NCI-H1694 treated with DMSO at 0.1 percent for 48 hours (cell line): ENCODE measurements at regions not wholly inside any gene's neighbourhood (a gene's known extent, or its start where the extent isn't known, plus 50 kb on each side); places are given as distances from the start of the nearest gene placed in this dataset.

ENCODE experiments used
- DNase-seq: peaks from one replicate; lab custom pipeline; 2025; lab: John Stamatoyannopoulos, UW

DNA sequence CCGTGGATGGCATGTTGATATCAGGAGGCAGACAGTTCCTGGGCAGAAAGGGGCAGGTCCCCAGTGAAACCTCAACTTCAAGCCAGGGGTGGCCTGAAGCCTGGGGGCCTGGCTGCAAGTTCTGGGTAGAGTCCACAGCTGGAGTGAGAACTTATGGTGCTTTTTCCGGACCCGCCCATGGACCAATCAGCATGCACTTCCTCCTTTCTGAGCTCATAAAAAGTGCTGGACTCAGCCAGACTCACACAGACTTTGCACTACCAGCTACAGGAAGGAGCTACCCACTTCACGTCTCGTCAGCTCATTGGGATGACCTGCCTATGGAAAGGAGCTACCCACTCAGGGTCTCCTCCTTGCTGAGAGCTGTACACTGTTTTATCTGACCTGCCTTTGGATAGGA lies 183.1 kb upstream of the MC4R start:
- no peak for DNase-seq

DNA sequence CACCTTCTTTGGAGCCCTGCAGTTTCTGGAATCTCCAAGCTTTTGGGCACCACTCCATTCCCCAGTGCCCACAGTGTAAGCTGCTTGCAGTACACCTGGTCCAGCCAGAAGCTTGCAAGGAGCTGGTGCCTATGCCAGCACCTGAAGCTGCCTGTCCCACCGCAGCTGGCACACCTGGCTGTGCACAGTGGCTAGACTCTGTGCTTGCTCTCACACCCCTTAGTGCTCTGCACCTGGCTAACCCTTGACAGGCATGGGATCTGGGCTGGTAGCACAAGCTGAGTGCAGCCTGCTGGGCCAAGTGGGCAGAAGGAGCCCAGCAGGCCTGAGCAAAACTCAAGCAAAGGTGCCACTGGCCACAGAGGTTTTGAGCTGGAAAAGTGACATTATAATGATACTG lies 183.8 kb upstream of the MC4R start:
- DNase-seq, result no peak

DNA sequence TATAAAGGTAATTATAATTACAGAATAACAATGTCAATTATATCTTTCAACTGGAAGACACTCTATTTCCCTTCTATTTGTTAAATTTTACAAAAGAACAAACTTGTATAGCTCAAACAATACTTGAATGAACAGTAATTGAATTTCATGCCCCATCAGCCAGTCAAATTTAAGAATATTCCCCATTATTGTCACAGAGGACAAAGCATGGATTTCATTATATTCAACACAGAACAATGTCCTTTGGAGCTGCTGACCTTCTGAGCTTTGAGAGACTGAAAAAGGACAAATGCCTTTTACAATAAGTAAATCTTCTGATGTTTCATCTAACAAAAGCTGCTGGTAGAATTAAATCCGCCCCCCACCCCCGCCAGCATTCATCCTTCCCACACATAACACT lies 187.5 kb upstream of the MC4R start:
- no peak for DNase-seq

DNA sequence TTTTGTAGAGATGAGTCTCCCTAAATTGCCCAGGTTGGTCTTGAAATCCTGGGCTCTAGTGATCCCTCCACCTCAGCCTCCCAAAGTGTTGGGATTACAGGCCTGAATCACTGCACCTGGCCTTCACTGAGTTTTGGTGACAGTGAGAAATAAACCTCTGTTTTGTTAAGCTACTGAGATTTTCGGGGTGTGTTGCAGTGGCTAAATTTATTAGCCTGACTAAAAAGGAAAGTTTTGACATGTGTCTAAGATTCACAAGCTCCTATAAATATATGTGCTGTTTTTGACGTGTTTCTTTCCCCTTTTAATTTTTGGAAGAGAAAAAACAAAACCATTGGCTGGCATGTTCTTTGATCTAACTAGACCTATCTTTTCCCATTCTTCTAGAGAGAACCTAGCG lies 190.5 kb upstream of the MC4R start:
- DNase-seq, result no peak

DNA sequence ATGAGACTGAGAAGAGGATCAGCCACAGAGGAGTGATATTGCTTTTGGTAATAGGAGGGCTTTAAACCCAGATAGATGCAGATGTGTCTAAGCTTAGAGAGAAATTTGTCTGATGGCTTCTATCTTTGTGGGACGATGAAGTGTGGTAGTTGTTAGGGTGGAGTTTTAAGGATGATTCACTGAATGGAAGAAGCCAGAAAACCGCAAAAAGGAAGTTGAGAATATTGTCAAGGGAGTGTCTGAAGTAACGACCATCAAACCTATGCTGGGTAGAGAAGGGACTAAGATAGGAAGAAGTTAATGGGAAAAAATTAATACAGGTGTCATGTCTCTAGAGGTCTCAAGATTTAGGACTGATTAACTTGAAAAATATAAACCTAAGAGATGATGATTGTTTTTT lies 195.6 kb upstream of the MC4R start:
- no peak for DNase-seq

DNA sequence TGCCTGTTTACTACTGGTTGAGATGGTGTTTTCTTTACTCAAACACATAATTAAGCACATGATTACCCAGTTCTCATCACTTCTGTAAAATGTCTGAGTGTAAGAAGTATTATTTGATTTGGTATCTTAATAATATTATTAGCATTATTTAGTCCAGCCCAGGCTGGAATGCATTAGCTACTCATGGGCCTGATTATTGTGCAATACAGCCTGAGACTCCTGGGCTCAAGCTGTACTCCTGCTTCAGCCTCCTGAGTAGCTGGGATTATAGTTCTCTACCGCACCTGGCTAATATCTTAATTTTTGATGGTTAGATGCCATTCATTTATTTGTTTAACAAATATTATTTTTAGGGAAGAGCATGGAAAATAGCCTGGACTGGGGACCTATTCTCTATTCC lies 197.6 kb upstream of the MC4R start:
- no peak for DNase-seq

DNA sequence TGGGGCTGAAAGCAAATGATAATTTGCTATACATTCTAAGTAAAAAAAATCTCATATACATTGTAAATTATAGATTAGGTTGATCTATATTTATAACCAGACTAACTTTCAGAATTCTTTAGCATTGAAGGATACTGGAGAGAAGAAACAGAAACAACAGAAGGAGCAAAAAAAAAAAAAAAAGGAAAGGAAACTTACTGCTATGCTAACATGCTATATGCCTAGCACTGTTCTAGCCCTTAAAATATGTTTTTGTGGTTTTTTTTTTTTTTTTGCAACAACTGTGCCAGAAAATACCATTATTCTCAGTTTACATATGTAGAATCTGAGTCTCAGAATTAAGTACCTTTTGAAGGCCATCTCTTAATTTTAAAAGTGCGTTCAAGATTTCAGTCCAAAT lies 204.9 kb upstream of the MC4R start:
- no peak for DNase-seq

DNA sequence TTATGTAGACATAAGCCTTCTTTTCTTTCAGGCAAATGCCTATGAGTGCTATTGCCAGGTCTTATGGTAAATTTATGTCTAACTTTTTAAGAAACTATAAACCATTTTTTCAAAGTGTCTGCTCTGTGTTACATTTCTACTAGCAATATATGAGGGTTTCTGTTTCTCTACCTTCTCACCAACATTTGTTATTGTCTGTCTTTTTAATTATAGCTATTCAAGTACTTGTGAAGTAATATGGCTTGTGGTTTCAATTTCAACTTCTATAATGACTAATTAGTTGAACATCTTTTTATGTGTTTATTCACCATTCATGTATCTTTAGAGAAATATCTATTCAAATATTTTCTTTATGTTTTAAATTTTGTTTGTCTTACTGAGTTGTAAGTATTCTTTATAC lies 213.1 kb upstream of the MC4R start:
- DNase-seq, result no peak

DNA sequence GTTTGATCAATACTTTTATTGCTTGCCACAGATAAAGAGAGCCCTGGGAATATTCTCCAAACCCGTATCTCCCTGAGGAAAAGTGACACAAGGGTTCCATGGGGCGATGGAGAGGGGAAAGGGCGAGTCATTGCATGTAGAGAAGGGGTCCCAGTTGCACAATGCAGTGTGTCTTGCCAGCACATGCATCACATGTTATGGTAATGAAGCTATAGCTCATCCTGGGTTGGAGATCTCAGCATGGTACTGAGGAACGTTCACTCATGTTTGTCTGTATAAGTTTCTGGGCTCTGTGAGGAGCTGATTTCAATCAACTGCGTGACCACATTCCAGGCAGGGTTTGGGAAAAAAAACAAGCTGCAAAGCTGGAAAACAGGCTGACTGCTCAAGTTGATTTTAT lies 220.7 kb upstream of the MC4R start:
- DNase-seq, result no peak

DNA sequence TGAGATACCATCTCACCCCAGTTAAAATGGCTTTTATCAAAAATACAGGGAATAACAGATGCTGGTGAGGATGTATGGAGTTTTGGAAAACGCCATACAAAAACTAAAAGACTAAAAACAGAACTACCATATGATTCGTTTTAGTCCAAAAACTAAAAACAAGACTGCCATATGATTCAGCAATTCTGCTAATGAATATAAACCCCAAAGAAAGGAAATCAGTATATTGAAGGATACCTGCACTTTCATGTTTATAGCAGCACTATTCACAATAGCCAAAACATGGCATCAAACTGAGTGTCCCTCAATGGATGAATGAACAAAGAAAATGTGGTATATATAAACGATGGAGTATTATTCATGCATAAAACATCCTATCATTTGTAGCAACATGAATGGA lies 224.4 kb upstream of the MC4R start:
- no peak for DNase-seq

DNA sequence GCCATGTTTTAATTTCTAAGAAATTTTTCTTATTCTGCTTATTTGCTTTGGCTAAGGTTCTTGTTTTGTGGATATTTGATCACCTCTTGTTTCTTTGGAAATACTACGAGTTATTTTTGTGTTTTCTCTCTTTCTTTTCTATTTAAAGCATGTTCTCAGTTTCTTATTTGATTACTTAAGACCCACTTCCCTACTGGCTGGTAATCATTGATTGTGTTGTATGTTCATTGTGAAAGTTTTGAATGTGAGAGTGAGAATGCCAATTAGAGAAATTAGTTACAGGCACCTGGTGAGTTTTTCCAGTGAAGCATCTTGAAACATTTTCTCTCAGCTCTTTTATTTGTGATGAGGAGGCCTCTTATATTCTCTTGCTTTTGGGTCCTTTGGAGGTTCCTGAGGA lies 226.7 kb upstream of the MC4R start:
- no peak for DNase-seq

DNA sequence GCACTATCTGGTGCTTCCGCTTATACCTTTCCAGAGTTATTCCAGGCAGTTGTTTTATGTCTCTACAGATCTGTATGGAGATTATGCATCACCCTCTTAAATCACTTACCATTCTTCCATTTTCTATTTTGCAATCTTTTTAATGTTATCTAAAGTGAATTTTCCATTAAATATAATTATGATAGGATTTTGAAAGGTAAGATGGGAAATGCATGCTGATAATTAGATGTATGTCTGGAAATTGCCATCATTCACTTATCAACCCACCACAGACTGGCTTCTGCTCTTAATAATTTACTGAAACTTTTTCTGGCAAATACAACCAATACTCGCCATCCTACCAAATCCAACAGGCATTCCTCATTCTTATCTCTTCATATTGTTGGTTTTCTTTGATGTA lies 227.4 kb upstream of the MC4R start:
- DNase-seq, result no peak

DNA sequence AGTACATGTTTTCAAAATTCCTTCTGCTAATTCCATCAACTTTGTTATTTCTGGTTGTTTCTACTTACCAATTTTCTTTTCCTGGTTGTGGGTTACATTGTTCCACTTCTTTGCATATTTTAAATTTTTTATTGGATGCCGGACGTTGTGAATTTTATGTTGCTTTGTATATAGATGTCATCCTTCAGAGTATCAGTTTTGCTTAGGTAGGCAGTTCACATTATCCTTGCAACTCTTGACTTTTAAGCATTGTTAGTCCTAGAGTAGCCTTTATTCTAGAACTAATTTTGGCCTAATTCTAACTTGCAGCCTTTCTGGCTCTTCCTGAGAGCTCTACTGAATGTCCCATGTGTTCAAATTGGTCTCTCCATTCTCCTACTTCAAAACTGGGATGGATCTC lies 228.7 kb upstream of the MC4R start:
- no peak for DNase-seq

DNA sequence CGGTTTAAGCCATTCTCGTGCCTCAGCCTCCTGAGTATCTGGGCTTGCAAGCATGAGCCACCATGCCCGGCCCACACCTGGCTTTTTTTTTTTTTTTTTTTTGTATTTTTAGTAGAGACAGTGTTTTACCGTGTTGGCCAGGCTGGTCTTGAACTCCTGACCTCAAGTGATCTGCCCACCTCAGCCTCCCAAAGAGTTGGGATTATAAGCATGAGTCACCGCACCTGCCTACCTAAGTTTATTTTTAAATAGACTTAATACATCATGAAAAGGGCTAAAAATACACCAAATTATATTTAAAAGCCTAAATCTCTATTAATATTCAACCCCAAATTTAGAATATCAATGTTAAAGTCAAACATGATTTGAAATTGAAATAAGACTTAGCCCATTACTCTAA lies 250.8 kb upstream of the MC4R start:
- no peak for DNase-seq

DNA sequence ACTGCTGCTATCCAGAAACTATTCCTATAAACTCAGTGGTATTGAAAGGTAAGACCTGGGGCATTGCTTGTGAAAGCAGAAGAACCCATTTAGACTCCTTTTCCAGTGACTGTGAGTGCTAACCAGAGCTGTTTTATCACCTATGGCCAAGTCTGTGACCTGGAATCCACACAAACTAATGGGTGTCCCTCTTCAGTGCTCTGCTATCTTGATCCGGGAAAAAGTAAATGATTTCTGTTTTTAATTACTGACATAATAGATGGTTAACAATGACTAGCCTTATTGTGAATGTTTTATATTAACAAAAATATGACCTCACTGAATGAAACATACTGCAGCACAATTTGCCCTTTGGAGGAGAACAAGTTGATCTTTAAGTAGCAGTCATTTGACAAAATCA lies 251.6 kb upstream of the MC4R start:
- no peak for DNase-seq

DNA sequence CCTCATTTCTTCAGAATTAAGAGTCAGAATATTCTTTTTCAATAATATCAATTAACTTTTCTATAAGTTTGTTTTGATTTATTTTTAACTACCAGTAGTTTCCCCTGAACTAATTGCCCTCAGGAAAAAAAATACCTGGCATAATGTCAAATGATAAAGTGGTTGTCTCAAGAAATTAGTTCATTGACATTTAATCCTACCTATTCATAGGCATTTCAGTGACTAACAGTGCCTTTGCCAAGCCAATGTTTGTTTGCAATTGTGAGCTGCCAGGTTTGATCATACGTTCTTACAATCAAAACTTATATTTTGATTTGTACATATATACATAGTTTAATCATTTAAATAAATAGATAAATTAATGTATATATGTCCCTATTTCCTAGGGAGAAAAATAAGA lies 267.3 kb upstream of the MC4R start:
- no peak for DNase-seq

DNA sequence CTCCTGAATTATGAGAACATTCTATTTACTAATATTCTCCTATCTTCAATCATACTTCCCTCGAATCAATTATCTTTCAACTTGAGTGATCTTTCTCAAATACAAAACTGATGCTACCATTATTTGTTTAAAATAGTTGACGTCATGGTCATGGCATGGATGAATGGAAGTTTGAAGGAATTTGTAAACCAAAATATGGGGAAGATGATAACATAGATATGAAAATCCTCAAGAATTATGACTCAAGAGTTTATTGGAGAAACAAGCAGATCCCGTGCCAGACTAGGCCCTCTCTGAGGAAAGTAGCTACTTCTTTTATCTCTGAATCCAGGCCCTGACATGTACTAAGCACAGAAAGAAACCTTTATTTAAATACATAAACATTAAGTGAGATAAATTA lies 270.4 kb upstream of the MC4R start:
- DNase-seq, result no peak

DNA sequence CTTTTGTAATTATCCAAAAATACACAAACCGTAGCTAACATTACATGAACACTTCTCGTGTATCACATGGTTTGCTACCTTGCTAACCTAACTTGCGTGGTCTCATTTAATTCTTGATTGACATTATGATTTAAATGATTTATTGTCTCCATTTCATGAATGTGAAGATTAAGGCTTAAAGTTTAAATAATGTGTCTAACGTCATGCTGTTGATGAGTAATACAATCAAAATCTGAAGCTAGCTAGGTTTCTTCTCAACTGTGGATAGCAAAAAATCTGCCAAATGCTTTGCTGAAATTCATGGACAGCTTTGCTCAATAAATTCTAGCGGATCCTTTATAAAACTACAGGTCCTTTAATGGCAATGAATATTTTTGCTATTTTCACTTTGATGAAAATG lies 274.1 kb upstream of the MC4R start:
- DNase-seq, result no peak

DNA sequence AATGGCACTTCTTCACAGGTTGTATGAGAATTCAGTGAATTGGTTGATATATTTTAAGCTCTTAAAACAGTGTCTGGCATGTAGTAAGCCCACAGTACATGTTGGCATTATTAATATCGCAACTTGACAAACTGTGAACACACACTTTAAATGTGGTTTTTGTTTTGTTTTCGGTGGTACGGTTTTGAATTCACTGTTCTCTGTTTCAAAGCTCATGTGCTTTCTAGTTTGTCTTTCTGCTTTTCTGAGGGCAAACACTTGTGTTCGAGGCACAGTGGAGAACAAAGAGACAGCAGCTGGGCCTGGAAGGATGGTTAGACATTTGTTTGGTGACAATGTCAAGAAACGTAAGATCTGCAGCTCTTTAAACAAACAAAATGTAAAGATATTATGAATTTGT lies 276.5 kb upstream of the MC4R start:
- DNase-seq, result no peak

DNA sequence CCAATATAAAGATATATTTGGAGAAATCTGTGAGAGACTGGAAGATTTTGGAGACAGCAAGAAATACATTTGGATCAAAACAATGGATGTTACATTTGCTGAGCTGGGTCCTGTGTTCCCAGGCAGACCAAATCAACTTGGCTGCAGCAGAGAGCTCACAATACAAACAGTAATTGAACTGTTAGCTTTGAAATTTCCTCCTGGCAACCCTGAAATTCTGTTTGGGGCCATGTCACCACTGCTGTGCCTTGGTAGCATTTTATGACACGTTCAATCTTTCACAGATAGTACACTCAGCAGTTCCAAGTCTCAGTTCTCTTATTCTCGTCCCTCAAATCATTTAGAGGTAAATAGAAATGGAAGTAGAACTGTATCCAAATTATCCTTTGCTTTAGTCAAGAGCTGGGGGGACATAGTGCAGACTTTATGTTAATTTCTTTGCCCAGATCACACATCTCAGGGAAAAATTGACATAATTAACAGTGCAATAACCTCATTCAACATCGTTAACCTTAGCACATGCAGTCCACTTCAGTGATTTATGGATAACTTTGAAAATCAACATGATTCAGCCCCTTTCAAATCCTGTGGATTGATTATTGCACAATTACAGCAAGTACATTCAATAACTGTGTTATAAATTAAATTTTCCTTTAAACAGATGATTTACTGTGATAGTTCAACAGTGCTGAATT lies 277.4 kb upstream of the MC4R start:
- DNase-seq, result no peak

DNA sequence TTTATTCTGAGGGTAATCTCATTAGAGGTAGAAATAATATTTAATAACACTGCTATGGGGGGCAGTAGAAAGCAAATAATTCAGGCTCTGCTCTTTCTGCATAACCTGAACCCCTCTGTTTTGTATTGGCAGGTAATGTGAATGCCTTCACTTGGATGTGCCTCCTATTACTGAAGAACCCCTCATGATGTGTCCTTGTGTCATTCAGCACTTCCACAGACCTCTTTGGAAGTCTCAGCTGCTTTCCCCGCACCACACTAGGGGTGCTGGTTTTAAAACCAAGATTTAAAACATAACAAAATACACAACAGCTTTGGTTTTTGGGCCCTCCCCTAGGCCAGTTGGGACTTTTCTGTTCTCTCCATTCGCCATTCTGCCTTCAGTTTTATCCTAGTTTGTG lies 281.7 kb upstream of the MC4R start:
- DNase-seq, result no peak

DNA sequence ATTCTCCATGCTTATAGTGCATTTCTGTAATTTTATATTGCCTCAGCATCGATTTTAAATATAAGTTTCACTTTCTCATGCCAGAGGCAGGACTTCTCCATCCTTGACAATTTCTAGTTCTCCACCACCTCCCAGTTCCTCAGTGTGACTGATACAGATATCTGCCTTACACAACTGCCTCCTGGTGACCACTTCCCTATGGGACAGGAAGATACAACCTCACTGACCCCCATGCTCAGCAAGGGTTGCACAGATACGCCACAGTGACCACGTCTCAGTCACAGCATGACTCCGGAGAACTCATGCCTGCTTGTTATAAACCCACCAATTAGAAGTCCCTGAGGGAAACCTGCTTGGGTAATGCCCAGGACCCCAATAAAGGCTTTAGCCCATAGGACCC lies 284.0 kb upstream of the MC4R start:
- no peak for DNase-seq

DNA sequence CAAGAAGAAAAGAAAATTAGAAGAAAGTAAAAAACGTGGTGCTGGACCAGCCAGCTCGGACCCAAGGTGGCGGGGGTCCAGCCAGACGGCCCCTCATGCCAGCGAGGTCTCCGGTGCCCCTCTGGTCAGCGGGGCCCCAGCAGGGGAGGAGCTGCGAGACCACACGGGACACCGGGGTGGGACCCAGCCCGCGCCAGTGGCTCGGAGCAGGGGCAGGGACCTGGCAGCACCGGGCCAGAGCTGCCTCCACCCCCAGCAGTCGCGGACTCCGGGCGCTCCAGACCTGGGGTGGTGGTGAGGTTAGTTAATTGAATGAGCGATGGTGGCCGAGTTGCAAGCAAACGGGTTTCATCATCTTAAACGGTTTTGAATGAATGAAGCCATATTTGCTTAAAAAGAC lies 289.9 kb upstream of the MC4R start:
- DNase-seq, result no peak

DNA sequence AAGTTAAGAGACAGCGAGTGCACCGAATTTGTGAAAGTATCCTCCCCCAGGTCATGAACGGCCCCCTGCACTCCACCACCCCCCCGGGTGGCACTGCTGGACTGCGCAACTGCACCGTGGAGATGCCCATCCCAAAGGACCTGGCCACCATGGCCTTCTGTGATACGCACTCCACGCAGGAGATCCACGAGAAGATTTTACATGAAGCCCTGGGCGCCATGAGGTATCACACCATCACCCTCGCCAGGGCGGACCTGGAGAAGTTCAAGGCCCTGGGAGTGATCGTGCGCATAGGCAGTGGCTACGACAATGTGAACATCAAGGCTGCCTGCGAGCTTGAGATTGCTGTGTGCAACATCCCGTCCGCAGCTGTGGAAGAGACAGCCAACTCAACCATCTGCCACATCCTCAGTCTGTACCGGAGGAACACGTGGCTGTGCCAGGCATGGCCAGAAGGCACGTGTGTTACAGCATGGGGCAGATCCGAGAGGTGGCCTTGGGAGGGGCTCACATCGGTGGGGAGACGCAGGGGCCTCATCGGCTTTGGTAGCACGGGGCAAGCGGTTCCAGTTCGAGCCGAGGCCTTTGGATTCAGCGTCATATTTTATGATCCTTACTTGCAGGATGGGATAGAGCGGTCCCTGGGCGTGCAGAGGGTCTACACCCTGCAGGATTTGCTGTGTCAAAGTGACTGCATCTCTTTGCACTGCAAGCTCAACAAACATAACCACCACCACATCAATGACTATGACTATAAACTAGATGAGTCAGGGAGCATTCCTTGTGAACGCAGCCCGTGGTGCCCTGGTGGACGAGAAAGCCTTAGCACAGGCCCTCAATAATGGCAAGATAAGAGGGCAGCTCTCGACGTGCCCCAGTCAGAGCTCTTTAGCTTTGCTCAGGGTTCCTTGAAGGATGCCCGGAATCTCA lies 290.8 kb upstream of the MC4R start:
- DNase-seq, result no peak
